Upper lobe of left lung (tissue), 6 donors: ENCODE measurements at regions not wholly inside any gene's neighbourhood (a gene's known extent, or its start where the extent isn't known, plus 50 kb on each side); places are given as distances from the start of the nearest gene placed in this dataset.

Experiments used
- ATAC-seq, 2 donors: fragments of 200-7000 bp; cut with Tn5 transposase; one replicate each; pipeline ENCODE4 v1.9.1; 2022; ENCODE audit warnings: mild to moderate bottlenecking in 2 of 2, moderate library complexity in 2 of 2; ENCODE audit not compliant: low FRiP score in 2 of 2
- DNase-seq, 2 donors: peaks; one replicate each; pipeline ENCODE4 v3.0.0-alpha.2; 2019 to 2020
- H3K27ac ChIP-seq, 4 donors: fragments of 200-600 bp; sonication (generic); one replicate each; pipeline ENCODE4 v1.5.1; 2016 to 2019
- H3K27me3 ChIP-seq, 4 donors: fragments of 200-600 bp; sonication (generic); one replicate each; pipeline ENCODE4 v1.5.1; 2017 to 2019
- H3K36me3 ChIP-seq, 4 donors: fragments of 200-600 bp; sonication (generic); one replicate each; pipeline ENCODE4 v1.5.1; 2016 to 2019
- H3K4me1 ChIP-seq, 4 donors: fragments of 200-600 bp; sonication (generic); one replicate each; pipeline ENCODE4 v1.5.1; 2018 to 2019
- H3K4me3 ChIP-seq, 4 donors: fragments of 200-600 bp; sonication (generic); one replicate each; pipeline ENCODE4 v1.5.1; 2017 to 2019; ENCODE audit warnings: mild to moderate bottlenecking in 2 of 4, moderate library complexity in 1 of 4
- H3K9me3 ChIP-seq, 4 donors: fragments of 200-600 bp; sonication (generic); one replicate each; pipeline ENCODE4 v1.5.1; 2018 to 2019
- EP300 ChIP-seq, 4 donors: sonication (generic); formaldehyde crosslinking; IDR thresholded peaks; one replicate each; pipeline ENCODE4 v1.5.1; 2017; ENCODE audit warnings: antibody characterized with exemption in 4 of 4, control low read depth in 2 of 4
- POLR2A ChIP-seq, 4 donors: fragments of 450-650 bp; IDR thresholded peaks; one replicate each; pipeline ENCODE4 v1.5.1; 2016 to 2017; ENCODE audit warnings: antibody characterized with exemption in 4 of 4, mild to moderate bottlenecking in 2 of 4
- POLR2AphosphoS5 ChIP-seq, 2 donors: sonication (generic); formaldehyde crosslinking; IDR thresholded peaks; one replicate each; pipeline ENCODE4 v1.5.1; 2017; ENCODE audit warnings: antibody characterized with exemption in 2 of 2
- WGBS, 2 donors: methylation state at CpG; one replicate each; pipeline ENCODE4 v1.1.5; 2017 to 2018; 5-methylcytosine and 5-hydroxymethylcytosine counted together
- TF ChIP-seq, protein P1 (sequence below), 6 experiments: fragments of 450-650 bp in 4 of 6; fragments of 200-600 bp in 2 of 6; sonication (generic) in 2 of 6; IDR thresholded peaks; one replicate each; pipeline ENCODE4 v1.5.1; 2016 to 2019; ENCODE audit warnings: antibody characterized with exemption in 6 of 6
- donor health status: DM: no; HTN: no; CAD: no; lungs with moderate emphysema.
- donor health status: DM: no; HTN: yes; CAD: no; lungs with severe emphysema.

DNA sequence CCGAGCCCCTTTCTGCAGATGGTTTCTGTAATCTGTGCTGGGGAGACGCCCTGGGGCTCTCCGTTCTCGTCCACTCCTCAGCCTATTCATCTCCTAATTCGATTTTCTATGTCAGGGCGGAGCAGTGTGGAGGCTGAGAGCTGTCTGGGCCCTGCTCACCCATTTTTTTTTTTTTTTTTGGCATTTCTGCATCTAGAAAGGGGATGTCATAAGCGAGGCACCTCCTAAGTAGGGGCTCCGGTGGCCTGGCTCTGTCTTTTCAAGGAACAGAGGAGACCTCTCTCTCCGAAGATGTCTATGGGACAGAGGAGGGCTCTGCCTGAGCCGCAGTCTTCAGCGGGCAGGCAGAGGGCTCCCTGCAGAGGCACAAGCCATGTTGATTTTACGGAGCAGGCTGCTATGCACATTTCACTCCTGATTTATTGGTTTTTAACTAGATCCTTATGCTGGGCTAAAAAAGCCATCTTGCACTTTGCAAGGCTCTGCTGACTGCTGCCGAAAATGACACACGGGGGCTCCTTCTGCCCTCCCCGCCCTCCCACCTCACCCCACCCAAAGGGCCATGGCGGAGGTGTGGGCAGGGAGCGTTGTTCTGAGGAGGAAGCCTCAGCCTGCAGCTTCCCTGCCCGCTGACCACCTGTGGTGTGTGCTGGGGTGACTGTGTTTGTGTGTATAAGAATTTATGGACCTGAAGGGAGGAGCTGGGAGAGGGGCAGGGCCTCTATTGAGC, 71.0 kb downstream of the FOXD2 start:
- Histone ChIP-seq H3K9me3 (peaks cover 0 to 1% (median 0%) of the 10 kb centered on the region in 4 donors), H3K4me3 (peak overlapping the region in 3 of 4 donors; percentile 39 to 59 (median 56)), H3K27me3 (peaks cover 0 to 13% (median 7%) of the 10 kb centered on the region in 4 donors), H3K4me1 (peaks cover 12 to 18% (median 14%) of the 10 kb centered on the region in 4 donors), H3K36me3 (no peaks in the 10 kb centered on the region), H3K27ac (no peak overlapping the region)
- TF ChIP-seq POLR2AphosphoS5 (IDR thresholded peaks at IDR 0.05) (no peak), EP300 (IDR thresholded peaks at IDR 0.05) (no peak), POLR2A (IDR thresholded peaks at IDR 0.05) (no peak)
- TF ChIP-seq, protein P1, sequence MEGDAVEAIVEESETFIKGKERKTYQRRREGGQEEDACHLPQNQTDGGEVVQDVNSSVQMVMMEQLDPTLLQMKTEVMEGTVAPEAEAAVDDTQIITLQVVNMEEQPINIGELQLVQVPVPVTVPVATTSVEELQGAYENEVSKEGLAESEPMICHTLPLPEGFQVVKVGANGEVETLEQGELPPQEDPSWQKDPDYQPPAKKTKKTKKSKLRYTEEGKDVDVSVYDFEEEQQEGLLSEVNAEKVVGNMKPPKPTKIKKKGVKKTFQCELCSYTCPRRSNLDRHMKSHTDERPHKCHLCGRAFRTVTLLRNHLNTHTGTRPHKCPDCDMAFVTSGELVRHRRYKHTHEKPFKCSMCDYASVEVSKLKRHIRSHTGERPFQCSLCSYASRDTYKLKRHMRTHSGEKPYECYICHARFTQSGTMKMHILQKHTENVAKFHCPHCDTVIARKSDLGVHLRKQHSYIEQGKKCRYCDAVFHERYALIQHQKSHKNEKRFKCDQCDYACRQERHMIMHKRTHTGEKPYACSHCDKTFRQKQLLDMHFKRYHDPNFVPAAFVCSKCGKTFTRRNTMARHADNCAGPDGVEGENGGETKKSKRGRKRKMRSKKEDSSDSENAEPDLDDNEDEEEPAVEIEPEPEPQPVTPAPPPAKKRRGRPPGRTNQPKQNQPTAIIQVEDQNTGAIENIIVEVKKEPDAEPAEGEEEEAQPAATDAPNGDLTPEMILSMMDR (IDR thresholded peaks at IDR 0.05), result no peak
- peak in 1 of 2 donors; percentile 45 for ATAC-seq
- WGBS, 2 donors, result 20 to 32% methylated on average over 14 to 17 of the region's 18 CpGs
- DNase-seq, result peak in 1 of 2 donors; percentile 27

DNA sequence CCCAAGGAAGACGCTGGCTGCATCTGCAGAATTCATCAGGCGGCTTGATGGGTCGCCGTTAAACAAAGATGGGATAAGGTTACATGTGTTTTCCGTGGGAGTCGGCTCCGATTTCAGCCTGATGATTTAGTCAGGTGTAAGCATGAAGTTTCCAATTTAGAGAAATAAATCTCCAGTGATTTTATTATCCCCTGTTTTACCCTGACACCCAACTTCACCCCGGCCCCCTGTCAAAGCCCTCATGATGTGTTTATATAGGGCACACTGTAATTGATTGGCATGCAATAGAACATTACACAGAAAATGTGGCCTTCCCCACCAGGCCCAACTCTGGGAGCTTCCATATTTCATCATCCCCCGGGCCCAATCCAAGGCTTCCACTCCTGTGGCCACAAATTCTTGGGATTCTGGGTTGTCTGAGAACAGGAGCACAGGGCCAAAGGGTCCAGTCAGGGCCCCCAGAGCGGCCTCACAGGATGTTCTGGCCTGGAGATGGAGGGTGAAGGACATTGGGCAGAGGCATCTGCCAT, 72.5 kb downstream of the FOXD2 start:
- ATAC-seq (no peak), DNase-seq (no peak)
- Histone ChIP-seq H3K4me1 (peaks cover 12 to 18% (median 14%) of the 10 kb centered on the region in 4 donors), H3K27me3 (peaks cover 0 to 13% (median 7%) of the 10 kb centered on the region in 4 donors), H3K4me3 (no peak overlapping the region), H3K36me3 (no peaks in the 10 kb centered on the region), H3K9me3 (peaks cover 0 to 9% (median 0%) of the 10 kb centered on the region in 4 donors), H3K27ac (no peak overlapping the region)
- 78 to 87% methylated on average over 10 of the region's 10 CpGs for WGBS, 2 donors
- TF ChIP-seq POLR2A (IDR thresholded peaks at IDR 0.05) (no peak), POLR2AphosphoS5 (IDR thresholded peaks at IDR 0.05) (no peak), EP300 (IDR thresholded peaks at IDR 0.05) (no peak)
- TF ChIP-seq, protein P1 (IDR thresholded peaks at IDR 0.05), result no peak

DNA sequence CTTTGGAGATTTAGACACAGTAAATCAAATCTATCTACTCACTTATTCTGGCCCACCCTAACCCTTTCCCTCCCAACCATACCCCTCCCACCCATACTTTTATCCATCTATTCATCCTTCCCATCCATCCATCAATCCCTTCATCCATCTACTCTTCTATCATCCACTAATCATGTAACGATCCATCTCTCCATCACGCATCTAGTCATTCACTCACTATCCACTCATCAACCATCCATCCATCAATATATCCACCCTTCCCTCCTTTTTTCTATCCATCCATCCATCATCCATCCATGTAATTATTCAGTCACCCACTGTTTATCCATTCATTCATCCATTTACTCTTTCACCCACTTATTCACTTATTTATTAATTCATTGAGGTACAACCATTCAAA, 74.0 kb downstream of the FOXD2 start:
- H3K27me3 ChIP-seq, result peaks cover 0 to 13% (median 7%) of the 10 kb centered on the region in 4 donors
- TF ChIP-seq, protein P1 (IDR thresholded peaks at IDR 0.05), result no peak
- TF ChIP-seq POLR2AphosphoS5 (IDR thresholded peaks at IDR 0.05), result no peak
- no peak for TF ChIP-seq EP300 (IDR thresholded peaks at IDR 0.05)
- ATAC-seq (no peak), DNase-seq (no peak)
- H3K9me3 ChIP-seq, result peaks cover 0 to 9% (median 0%) of the 10 kb centered on the region in 4 donors
- H3K4me3 ChIP-seq, result no peak overlapping the region
- no peaks in the 10 kb centered on the region for H3K36me3 ChIP-seq
- no peak overlapping the region for H3K27ac ChIP-seq
- 93 to 96% methylated on average over 2 of the region's 2 CpGs for WGBS, 2 donors
- peaks cover 12 to 18% (median 14%) of the 10 kb centered on the region in 4 donors for H3K4me1 ChIP-seq

DNA sequence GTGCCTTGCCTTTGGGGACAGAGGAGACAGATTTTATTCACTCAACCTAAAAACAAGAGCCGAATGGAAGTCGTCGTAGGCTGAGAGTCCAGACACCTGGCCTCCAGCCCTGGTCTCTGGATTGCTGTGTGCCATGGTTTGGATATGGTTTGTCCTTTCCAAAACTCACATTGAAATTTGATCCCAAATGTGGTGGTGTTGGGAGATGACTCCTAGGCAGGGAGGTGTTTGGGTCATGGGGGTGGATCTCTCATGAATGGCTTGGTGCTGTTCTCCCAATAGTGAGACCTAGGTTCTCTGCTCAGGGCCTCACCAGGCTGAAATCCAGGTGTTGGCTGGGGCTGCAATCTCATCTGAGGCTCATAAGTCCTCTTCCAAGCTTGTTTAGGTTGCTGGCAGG, 75.5 kb downstream of the FOXD2 start:
- Histone ChIP-seq H3K36me3 (no peaks in the 10 kb centered on the region), H3K4me3 (no peak overlapping the region), H3K27me3 (peaks cover 0 to 3% (median 2%) of the 10 kb centered on the region in 4 donors), H3K27ac (no peak overlapping the region), H3K4me1 (peaks cover 5 to 8% (median 6%) of the 10 kb centered on the region in 4 donors), H3K9me3 (peaks cover 0 to 9% (median 0%) of the 10 kb centered on the region in 4 donors)
- ATAC-seq (no peak), DNase-seq (no peak)
- WGBS, 2 donors, result 90 to 97% methylated on average over 3 of the region's 3 CpGs
- no peak for TF ChIP-seq POLR2A (IDR thresholded peaks at IDR 0.05)
- TF ChIP-seq, protein P1 (IDR thresholded peaks at IDR 0.05), result no peak
- no peak for TF ChIP-seq EP300 (IDR thresholded peaks at IDR 0.05)
- TF ChIP-seq POLR2AphosphoS5 (IDR thresholded peaks at IDR 0.05), result no peak
